Tongue (tissue), 1 donor: ENCODE measurements at regions not wholly inside any gene's neighbourhood (a gene's known extent, or its start where the extent isn't known, plus 50 kb on each side); places are given as distances from the start of the nearest gene placed in this dataset.

Experiments
- DNase-seq: peaks from one replicate; pipeline ENCODE4 v3.0.0-alpha.2; 2015

- no peak for DNase-seq
Observed at GRCh38 chr5:3221432-3221831, 374.2 kb upstream of the IRX1 start.

DNA sequence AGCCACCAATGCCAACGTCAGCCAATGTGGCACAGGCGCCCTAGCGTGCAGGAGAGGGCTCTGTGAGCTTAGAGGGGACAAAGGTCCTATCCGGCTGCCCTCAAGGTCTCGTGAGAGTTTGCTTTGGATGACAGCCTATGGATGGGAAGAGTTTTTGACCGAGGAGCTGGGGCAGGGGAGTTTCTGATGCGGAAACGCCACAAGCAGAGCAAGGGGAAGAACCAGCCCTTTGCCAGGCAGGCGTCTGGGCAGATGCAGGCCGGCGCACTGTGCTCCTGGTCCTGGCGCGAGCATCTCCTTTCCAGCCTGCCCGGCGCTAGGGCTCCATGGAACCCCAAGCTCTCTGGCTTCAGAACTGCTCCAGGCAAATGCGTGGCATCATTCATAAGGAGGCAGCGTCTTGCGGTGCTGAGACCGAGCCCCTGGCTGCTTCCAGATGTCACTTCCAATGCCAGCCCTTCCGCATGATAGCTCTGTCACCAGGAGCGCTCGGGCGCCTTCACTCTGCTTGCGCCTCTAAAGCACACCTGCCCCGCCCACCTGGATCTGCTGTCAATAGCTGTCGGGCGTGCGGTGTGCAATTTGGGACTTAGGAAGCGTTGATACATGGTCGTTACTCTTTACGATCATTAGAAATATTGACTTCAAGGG lies 374.9 kb upstream of the IRX1 start:
- DNase-seq: no peak

DNA sequence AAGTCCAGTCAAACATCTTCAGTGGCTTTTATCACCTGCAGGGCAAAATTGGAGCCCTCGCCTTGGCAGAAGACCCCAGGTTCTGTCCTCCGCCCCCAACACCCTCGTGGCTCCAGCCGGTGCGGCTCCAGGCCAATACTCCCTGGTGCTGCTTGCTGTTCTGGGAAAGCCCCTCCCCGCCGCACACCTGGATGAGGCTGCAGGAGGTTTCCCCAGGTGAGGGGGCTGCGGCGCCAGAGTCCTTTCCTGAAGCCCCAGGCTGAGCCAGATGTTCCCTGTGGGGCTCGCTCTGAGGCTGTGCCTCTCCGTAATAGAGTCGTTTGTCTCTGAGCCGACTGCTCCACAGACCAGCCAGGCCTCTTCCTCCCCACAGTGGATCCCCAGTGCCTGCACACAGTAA lies 375.4 kb upstream of the IRX1 start:
- DNase-seq: no peak

DNA sequence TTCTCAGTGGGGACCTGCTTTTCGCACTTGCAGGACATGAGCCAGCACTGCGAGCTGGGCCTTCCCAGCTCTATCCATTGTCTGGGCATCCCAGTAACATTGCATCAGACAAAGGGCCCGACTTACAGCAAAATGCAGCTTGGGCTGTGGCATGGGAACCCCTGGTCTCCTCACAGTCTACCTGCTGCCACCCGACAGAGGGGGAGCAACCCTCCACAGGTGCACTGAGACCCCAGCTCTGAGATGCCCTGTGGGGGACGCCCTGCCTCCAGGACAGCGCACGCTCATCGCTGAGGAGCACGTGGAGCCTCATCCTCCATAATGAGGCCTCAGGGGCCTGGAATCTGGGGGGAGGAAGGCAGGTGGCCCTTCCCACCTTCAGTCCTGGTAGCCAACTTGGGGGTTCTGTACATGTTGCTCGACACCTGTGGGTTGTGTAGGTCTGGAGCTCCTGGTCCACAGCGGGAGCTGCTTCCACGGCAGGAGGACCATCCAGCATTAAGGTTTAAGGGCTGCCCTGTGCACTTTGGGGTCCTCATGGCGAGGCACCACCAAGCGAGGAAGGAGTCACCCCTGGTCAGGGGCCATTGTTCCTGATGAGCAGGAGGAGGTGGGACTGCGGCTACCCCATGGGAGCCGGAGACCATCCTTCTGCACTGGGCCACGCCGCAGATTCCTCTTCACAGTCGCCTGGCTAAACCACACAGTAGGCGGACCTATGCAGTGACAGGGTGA lies 376.5 kb upstream of the IRX1 start:
- DNase-seq: no peak

DNA sequence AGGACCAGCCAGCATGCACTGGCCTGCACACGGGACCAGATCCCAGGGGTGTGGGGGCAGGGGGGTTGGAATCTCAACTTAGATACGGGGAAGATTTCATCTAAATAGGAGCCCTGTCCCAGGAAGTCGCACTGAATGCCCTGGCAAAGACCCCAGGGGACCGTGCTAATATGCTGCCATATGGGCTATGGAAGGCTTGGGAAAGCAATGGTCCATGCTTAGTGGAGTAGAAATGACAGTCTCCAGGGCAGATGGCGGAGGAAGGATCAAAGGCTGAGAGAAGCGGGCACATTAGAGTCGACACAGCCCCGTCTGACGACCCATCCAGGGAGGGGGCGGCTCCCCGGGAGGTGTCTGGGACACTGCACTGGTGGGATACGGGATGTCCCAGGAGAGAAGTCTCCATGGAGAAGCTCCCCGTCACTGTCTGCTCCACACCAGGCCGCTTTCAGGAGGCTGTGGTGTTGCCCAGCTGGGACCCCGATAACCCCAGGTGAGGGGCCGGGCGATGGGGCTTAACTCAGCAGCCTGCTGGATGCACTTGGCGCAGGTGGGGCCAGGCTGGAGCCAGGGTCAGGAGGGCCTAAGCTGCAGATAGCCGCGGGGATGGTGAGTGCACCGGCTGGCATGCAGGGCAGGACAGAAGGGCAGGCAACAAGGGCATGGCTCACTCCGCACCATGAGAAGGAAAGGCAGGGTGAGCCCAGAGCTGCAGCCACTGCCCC lies 377.7 kb upstream of the IRX1 start:
- no peak for DNase-seq

DNA sequence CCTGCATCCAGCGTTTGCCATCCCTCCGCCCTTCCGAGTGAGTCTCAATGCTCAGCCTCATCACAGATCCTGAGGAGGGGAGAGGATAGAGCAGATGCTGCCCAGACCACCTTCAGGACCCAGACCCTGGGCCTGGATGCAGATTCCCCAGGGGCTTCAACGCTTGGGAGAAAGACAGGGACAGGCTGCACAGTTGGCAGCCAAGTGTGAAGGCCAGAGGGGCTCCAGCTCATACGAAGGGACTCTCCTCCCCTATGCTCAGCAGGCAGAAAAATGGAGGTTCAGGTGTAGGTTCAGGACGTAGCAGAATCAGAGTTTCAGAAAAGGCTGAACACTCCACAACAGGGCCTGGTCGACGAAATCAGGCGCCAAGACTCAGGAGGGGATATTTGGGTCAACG lies 378.5 kb upstream of the IRX1 start:
- no peak for DNase-seq

DNA sequence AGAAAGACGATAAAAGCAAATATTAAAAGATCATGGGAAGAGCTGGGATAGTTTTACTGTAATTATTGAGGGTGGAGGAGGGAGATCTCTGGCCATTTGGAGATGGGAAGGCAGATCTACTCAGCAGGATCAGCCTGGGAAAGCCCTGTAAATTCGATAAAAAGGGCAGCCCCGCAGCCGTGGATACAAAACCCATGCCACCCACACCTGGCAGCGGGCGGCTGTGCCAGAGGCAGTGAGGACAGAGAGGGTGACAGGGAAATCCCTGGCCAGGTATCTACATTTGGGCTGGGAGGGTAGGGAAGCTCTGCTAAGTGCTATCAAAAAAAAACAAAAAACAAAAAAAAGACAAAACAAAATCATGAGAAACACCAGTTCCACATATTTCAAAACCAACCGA lies 379.2 kb upstream of the IRX1 start:
- no peak for DNase-seq

GRCh38 chr5:3214838-3215374 lies 380.7 kb upstream of the IRX1 start:
- DNase-seq: no peak

GRCh38 chr5:3214396-3214795 lies 381.2 kb upstream of the IRX1 start:
- peak; percentile 39 for DNase-seq

DNA sequence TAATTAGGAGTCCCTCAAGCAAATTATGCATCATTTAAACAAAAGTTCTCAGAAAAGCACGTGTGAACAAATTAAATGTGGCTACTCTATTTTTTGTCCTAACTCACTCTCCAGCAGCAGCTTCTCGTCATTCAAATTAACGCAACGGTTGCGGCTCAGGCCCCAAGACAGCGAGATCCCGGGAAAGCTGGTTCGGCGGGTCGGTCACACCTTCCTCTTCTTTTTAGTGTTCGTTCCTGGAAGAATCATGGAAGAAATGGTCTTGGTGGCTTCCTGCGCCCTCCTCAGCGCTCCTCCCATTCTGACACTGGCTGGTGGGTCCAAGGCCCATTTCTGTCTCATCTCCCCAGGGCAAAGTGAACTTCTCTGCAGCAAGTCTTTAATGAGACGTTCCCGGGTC lies 382.8 kb upstream of the IRX1 start:
- no peak for DNase-seq

GRCh38 chr5:3210531-3210930 lies 385.1 kb upstream of the IRX1 start:
- DNase-seq: no peak

GRCh38 chr5:3209918-3210317 lies 385.7 kb upstream of the IRX1 start:
- DNase-seq: no peak

GRCh38 chr5:3202570-3202969 lies 393.1 kb upstream of the IRX1 start:
- no peak for DNase-seq

GRCh38 chr5:3201941-3202340 lies 393.7 kb upstream of the IRX1 start:
- DNase-seq: no peak

DNA sequence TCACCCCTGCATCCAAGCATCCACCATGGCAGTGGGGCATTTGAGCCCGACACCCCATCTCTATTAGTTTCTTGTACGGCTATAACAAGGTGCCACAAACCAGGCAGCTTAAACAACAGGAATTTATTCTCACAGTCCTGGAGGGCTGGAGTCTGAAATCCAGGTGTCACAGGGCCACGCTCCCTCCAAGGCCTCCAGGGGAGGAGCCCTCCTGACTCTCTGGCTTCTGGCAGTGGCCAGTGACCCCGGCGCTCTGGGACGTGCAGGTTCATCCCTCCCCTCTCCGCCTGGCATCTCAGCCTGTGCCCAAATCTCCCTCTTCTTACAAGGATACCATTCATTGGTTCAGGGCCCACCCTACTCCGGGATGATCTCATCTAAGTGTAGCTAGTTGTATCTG lies 394.5 kb upstream of the IRX1 start:
- no peak for DNase-seq

DNA sequence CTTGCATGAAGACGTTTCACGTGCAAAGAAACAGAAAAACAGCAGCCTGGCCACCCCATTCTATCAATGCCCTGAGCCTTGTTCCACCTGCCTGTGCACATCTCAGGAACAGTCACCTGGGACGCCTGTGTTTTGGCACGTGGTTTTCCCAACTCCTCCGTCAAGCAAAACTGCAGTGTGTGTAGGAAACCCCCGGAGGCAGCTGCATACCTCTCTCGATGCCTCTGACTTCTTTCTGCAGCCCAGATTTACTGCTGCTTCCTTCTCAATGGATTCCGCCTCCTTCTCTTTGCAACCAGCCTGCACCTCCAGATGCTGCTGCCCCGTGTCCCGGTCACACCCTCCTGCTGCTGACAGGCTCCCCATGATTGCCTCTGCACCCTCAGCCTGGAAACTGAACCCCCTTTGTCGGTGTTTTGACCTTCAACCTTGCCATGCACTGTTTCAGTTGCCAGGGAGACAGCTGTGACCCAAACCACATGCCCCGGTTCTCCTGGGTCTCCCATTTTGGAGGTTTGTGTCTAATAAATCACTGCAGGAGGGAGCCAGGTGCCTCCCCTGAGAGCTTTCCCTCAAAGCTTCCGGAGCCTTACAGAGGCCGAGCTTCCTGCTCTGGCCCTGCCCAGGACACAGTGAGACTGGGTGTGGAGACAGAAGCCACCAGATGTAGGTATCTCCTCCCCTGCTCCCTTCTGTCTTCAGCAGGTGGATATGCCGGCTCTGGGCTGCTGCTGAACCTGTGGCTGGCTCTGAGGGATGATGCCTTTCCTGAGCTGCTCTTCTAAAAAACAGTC lies 395.5 kb upstream of the IRX1 start:
- no peak for DNase-seq

DNA sequence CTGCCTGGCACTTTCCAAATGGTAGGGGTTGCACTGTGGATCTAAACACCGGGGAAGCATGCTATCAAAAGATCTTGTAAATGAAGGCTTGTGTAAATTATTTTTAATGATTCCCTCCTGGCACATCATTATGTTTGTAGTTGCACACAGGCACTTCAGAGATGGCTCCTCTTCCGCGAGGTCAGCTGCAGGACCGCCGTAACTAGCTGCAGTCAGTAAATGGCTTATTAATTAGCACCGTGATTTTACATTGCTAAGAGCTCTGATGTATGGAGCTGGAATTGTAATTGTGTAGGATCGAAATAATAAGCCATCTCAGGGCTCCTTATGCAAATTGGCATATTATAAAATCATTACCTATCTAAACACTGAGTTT lies 397.6 kb upstream of the IRX1 start:
- DNase-seq: no peak

GRCh38 chr5:3197304-3198073 lies 398.1 kb upstream of the IRX1 start:
- peak; percentile 79 for DNase-seq

DNA sequence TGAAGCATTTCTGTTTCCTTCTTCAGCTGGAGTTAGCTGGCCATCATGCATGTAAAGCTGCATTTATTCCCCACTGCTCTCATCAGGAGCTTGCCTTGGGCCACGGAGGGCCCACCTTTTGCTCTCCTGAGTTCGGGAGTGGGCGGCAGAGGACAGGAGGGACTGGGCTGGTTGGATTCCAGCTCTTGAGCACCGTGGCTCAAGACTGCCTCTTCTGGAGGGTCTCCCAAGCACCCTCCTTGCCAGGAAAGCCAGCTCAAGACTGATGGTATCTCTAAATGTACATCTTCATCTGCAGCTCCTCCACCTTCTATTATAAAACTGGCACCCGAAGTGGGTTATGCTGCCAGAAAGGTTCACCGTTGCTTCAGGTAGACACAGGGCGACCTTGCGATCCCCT lies 399.6 kb upstream of the IRX1 start:
- no peak for DNase-seq

GRCh38 chr5:3194684-3195083 lies 400.9 kb upstream of the IRX1 start:
- DNase-seq: no peak

GRCh38 chr5:3194271-3194670 lies 401.4 kb upstream of the IRX1 start:
- DNase-seq: no peak

GRCh38 chr5:3191585-3191984 lies 404.0 kb upstream of the IRX1 start:
- DNase-seq: no peak
